ENCODE measurements at regions not wholly inside any gene's neighbourhood (a gene's known extent, or its start where the extent isn't known, plus 50 kb on each side); places are given as distances from the start of the nearest gene placed in this dataset.

DNA sequence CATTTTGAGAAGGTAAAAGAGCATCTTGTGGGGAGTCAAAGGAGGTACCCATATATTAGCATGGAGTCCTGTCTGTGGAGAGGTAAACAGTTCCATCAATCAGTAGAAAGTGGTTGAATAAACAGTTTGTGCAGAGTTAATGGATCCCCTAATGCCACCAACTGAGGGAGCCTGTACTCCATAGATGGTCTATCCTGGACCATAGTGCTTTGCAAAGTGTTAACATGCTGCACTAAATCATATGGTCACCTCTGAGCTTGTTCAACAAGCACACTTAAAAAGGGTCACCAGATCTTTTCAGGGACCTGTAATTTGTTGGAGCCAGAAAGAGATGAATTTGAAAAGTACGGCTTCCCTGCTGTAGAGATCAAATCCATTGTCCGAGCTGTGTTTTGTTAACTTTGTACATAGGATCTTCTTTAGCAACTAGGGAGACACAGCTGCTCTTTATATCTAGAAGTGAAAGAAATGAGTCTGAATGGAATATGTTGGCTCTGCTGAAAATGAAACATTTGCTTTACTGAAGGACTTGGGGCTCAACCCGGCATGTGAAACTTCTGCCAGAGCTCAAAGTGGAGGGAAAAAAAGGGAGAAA is 366.4 kb downstream of the ETNK1 start:
- TF ChIP-seq, protein P1, sequence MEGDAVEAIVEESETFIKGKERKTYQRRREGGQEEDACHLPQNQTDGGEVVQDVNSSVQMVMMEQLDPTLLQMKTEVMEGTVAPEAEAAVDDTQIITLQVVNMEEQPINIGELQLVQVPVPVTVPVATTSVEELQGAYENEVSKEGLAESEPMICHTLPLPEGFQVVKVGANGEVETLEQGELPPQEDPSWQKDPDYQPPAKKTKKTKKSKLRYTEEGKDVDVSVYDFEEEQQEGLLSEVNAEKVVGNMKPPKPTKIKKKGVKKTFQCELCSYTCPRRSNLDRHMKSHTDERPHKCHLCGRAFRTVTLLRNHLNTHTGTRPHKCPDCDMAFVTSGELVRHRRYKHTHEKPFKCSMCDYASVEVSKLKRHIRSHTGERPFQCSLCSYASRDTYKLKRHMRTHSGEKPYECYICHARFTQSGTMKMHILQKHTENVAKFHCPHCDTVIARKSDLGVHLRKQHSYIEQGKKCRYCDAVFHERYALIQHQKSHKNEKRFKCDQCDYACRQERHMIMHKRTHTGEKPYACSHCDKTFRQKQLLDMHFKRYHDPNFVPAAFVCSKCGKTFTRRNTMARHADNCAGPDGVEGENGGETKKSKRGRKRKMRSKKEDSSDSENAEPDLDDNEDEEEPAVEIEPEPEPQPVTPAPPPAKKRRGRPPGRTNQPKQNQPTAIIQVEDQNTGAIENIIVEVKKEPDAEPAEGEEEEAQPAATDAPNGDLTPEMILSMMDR (conservative IDR thresholded peaks at IDR 0.05) = no peak
- TF ChIP-seq ZFX (IDR thresholded peaks at IDR 0.05) = no peak

Data from C4-2B (cell line).